G401 (cell line): ENCODE measurements at regions not wholly inside any gene's neighbourhood (a gene's known extent, or its start where the extent isn't known, plus 50 kb on each side); places are given as distances from the start of the nearest gene placed in this dataset.
A peak's percentile ranks its signal among the peaks of the same experiment; 100 is the strongest.

Source experiments
- DNase-seq: peaks from one replicate; pipeline ENCODE4 v3.0.0-alpha.2; 2015; ENCODE audit warnings: low spot score
- in situ Hi-C: cut with HindIII; loops from 2 replicates; pipeline ENCODE4 v1.10.0; 2016; ENCODE audit warnings: low sequenced_read_pairs, mixed read lengths

- DNase-seq = no peak
- in situ Hi-C loops = no loop called here
Observed at GRCh38 chr6:44626616-44627015, 239.1 kb downstream of the CDC5L start.

- in situ Hi-C loops = no loop called here
- no peak for DNase-seq
Observed at GRCh38 chr6:44627091-44627882, 239.8 kb downstream of the CDC5L start.

DNA sequence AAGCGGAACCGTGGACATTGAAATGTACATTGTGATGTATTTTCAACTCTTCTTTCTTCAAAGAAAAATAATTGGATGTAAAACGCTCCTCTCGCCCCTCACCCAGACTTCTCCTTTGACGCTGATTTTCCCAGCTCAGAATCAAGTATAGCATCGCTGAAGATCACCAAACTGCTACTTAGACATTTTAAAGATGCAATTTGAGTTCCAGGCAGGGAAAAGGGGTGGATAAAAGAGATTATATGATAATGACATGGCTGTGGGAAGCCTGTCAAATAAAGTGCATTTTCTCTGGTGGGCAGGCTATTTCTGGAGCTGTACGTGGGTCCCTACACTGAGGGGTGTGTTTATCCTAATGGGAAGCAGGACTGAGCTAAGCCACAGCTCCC, 240.4 kb downstream of the CDC5L start:
- in situ Hi-C loops = no loop called here
- no peak for DNase-seq

GRCh38 chr6:44628347-44628746, 240.8 kb downstream of the CDC5L start:
- no peak for DNase-seq
- in situ Hi-C loops = no loop called here

GRCh38 chr6:44629636-44630035, 242.1 kb downstream of the CDC5L start:
- DNase-seq = no peak
- in situ Hi-C loops = no loop called here

GRCh38 chr6:44630125-44631028, 242.9 kb downstream of the CDC5L start:
- in situ Hi-C loops = no loop called here

DNA sequence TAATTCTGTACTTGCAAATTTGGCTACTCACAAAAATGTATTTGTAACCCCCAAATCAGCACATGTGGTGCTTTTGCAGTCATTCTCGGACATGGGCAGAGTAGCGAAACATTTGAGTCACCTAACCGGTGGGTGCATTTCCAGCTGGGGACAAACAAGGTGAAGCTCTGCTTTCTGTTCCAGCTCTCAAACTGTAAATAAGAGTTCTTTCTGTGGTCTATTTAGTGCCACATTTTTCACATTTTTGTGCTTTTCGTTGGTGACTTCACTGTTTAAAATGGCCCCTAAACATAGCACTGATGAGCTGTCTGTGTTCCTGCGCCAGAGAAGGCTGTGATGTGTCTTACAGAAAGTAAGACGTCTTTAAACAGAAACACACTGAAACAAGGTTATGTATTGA, 244.5 kb downstream of the CDC5L start:
- in situ Hi-C loops = no loop called here
- DNase-seq = no peak

More at GRCh38 chr6:44630125-44631028, 242.9 kb downstream of the CDC5L start:
- peak; percentile 25 for DNase-seq

- in situ Hi-C loops = no loop called here
- DNase-seq = peak; percentile 76
Observed at GRCh38 chr6:44634321-44634720, 246.8 kb downstream of the CDC5L start.

GRCh38 chr6:44635486-44635885, 248.0 kb downstream of the CDC5L start:
- no peak for DNase-seq
- in situ Hi-C loops = no loop called here

GRCh38 chr6:44636561-44637248, 249.2 kb downstream of the CDC5L start:
- in situ Hi-C loops = no loop called here

DNA sequence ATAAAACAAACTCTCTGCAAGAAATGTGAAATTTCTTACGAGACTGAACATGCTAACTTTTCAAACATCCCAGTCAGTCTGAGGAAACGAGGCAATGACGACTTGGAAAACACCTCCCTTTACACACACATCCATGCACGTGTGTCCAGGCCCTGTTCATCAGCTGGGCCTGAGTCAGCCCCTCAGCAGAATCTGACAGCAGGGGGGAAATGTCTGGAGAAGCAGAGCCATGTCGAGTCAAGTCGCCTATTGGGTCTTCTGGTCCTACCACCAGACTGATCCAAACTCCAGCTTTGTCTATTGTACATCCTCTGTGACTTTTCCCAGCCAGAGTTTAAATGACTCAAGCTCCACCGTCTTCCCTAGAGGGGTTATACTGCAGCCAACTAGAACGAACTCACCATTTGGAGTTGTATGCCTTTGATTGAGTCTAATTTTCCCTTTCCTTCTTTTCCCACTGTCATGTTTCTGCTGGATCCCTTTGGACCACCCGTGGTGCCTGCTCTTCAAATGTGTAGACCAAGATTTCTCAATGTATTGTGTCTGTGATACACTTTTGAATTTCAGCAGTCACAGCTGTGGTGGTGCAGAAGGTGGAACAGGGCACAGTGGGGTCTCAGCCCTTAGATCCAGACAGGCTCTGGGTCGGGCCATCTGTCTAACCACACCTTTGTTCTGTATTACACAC, 254.0 kb downstream of the CDC5L start:
- no peak for DNase-seq
- in situ Hi-C loops = no loop called here

More at GRCh38 chr6:44636561-44637248, 249.2 kb downstream of the CDC5L start:
- DNase-seq = peak; percentile 86

GRCh38 chr6:44642349-44642748, 254.8 kb downstream of the CDC5L start:
- DNase-seq = no peak
- in situ Hi-C loops = no loop called here

DNA sequence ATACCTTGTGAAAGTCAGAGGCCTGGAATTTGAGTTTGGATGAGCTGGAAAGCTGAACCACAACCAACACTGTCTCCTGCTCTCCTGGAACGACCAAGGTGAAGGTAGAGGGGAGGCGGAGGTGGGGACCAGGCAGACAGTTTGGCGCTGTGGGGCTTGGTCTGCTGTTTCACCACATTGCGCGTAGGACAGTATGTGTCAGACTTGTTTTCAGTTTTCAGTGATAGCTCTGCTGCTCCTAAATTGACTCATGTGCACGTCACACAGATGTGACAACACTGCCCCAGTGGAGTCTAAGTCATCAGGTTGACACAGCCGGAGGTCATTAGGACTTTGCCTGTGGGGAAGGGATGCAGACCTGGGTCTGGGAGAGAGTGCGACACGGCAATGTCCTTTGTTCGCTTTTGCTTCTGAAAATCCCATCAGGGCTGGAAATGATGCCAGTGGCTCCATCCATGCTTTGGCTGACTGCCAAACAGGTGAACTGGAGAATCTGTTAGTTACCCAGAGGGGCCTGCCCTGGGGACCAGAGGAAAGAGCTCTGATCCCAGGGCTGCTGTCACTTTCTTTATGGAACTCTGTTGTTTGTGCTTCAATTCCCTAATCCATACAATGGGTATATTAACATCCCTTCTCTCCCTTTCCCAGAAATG, 255.5 kb downstream of the CDC5L start:
- no peak for DNase-seq
- in situ Hi-C loops = no loop called here

- no peak for DNase-seq
- in situ Hi-C loops = no loop called here
Observed at GRCh38 chr6:44645276-44645675, 257.8 kb downstream of the CDC5L start.

GRCh38 chr6:44646355-44646754, 258.8 kb downstream of the CDC5L start:
- no peak for DNase-seq
- in situ Hi-C loops = no loop called here

DNA sequence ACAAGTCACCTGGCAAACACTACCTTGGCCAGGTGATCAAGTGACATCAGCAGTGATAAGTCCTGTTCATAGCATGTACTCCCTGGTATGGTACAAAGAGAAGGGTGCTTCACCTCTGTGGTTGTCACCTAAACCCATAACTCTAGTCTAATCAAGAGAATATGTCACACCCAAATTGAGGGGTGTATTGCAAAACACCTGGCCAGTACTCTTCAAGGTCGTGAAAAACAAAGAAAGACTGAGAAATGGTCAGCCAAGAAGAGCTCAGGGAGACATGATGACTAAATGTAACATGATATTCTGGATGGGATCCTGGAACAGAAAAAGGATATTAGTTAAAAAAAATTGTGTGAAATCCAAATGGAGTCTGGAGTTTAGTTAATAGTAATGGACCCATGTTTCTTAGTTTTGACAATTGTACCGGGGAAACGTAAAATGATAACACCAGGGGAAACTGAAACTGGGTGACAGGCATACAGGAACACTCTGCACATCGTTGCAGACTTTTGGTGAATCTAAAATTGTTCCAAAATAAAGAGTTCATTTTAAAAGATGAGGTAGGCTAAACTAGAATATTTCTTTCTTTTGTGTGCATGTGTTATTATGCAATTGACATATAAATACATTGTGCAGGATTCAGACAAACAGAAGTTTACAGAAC, 262.0 kb downstream of the CDC5L start:
- DNase-seq = no peak
- in situ Hi-C loops = no loop called here

- in situ Hi-C loops = no loop called here
- no peak for DNase-seq
Observed at GRCh38 chr6:44650495-44650894, 263.0 kb downstream of the CDC5L start.

DNA sequence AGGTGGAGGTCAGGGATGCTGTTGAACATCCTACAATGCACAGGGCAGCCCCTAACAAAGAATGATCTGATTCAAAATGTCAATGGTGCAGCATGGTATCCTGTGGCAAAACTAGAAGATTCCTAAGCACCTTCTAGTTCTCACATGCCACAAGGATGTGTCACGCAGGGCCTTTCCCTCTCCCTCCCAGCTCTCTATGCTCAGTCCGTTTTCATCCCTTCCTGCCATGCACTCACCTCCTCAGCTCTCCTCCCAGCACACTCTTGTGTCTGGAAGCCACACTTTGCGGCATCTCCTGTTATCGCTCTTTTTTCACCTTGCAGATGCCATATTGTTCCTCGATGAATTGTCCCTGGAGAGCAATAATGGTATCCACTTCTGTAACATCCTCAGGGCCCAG, 263.4 kb downstream of the CDC5L start:
- no peak for DNase-seq
- in situ Hi-C loops = no loop called here
